Common myeloid progenitor, CD34-positive (primary cell): ENCODE measurements at regions not wholly inside any gene's neighbourhood (a gene's known extent, or its start where the extent isn't known, plus 50 kb on each side); places are given as distances from the start of the nearest gene placed in this dataset.
A peak's percentile ranks its signal among the peaks of the same experiment; 100 is the strongest.

Source experiments
- CTCF ChIA-PET: fragments of 350-600 bp; sonication (Branson Sonifier 250); formaldehyde crosslinking; loops from one replicate; lab custom pipeline; 2021; ENCODE audit warnings: antibody characterized with exemption; lab: Charles Lee
- POLR2A ChIA-PET: fragments of 350-600 bp; sonication (Branson Sonifier 250); formaldehyde crosslinking; loops from one replicate; lab custom pipeline; 2021; ENCODE audit warnings: antibody characterized with exemption; lab: Charles Lee
- DNase-seq, 3 donors: peaks; one replicate each; pipeline versions ENCODE4 v3.0.0 to v3.0.0-alpha.2; 2013
- H3K27ac ChIP-seq, 2 experiments: 1 replicate in 1 of 2; 2 replicates in 1 of 2; pipeline ENCODE4 v1.7.0; 2013; ENCODE audit warnings: inconsistent platforms in 2 of 2, low read length in 2 of 2, mild to moderate bottlenecking in 2 of 2, low read depth in 1 of 2, moderate library complexity in 1 of 2; ENCODE audit not compliant: severe bottlenecking in 2 of 2, insufficient read depth in 1 of 2, poor library complexity in 1 of 2
- H3K27me3 ChIP-seq, 5 experiments: replicated peaks in 2 of 5; 1 replicate in 3 of 5; 2 replicates in 2 of 5; pipeline versions ENCODE4 v1.6.1 to v1.7.0; 2013; ENCODE audit warnings: low read length in 4 of 5, mild to moderate bottlenecking in 2 of 5, moderate library complexity in 2 of 5, inconsistent platforms in 1 of 5; ENCODE audit not compliant: insufficient read depth in 5 of 5, control insufficient read depth in 4 of 5
- H3K36me3 ChIP-seq, 4 experiments: 1 replicate in 2 of 4; 2 replicates in 2 of 4; pipeline versions ENCODE4 v1.6.1 to v1.7.0; 2013; ENCODE audit warnings: low read length in 3 of 4, control low read depth in 1 of 4, mild to moderate bottlenecking in 1 of 4; ENCODE audit not compliant: control insufficient read depth in 4 of 4, insufficient read depth in 4 of 4
- H3K4me1 ChIP-seq, 4 experiments: 1 replicate in 3 of 4; 2 replicates in 1 of 4; pipeline versions ENCODE4 v1.6.1 to v1.7.1; 2013; ENCODE audit warnings: low read length in 3 of 4, mild to moderate bottlenecking in 3 of 4, control low read depth in 1 of 4, inconsistent platforms in 1 of 4, moderate library complexity in 1 of 4; ENCODE audit not compliant: control insufficient read depth in 4 of 4, insufficient read depth in 4 of 4; ENCODE audit errors: control extremely low read depth in 1 of 4
- H3K4me3 ChIP-seq, 7 experiments: 1 replicate in 4 of 7; 2 replicates in 3 of 7; pipeline versions ENCODE4 v1.5.1 to v1.7.0; 2013; ENCODE audit warnings: mild to moderate bottlenecking in 7 of 7, low read length in 6 of 7, moderate library complexity in 6 of 7, inconsistent platforms in 2 of 7, low read depth in 2 of 7, control low read depth in 1 of 7; ENCODE audit not compliant: insufficient read depth in 4 of 7, control insufficient read depth in 1 of 7; ENCODE audit errors: extremely low read depth in 1 of 7
- H3K9me3 ChIP-seq, 5 experiments: 1 replicate in 4 of 5; 2 replicates in 1 of 5; pipeline versions ENCODE4 v1.6.1 to v1.7.1; 2013; ENCODE audit warnings: low read length in 4 of 5, mild to moderate bottlenecking in 2 of 5, inconsistent platforms in 1 of 5, low read depth in 1 of 5, moderate library complexity in 1 of 5; ENCODE audit not compliant: control insufficient read depth in 4 of 5, insufficient read depth in 2 of 5; ENCODE audit errors: control extremely low read depth in 1 of 5
- WGBS: methylation state at CpG from one replicate; pipeline ENCODE4 v1.1.5; 2013; ENCODE audit not compliant: insufficient coverage; 5-methylcytosine and 5-hydroxymethylcytosine counted together

GRCh38 chr2:8594731-8595427 lies 87.0 kb upstream of the ID2 start:
- WGBS = 98% methylated on average over 17 of the region's 18 CpGs
- ChIA-PET CTCF (no interaction called here), POLR2A (no interaction called here)
- no peaks in the 10 kb centered on the region for H3K9me3 ChIP-seq
- no peak overlapping the region for H3K4me3 ChIP-seq
- no peak overlapping the region for H3K27ac ChIP-seq
- DNase-seq = no peak
- no peaks in the 10 kb centered on the region for H3K27me3 ChIP-seq
- H3K36me3 ChIP-seq = no peaks in the 10 kb centered on the region
- peaks cover 0 to 2% (median 0%) of the 10 kb centered on the region in 4 experiments for H3K4me1 ChIP-seq

DNA sequence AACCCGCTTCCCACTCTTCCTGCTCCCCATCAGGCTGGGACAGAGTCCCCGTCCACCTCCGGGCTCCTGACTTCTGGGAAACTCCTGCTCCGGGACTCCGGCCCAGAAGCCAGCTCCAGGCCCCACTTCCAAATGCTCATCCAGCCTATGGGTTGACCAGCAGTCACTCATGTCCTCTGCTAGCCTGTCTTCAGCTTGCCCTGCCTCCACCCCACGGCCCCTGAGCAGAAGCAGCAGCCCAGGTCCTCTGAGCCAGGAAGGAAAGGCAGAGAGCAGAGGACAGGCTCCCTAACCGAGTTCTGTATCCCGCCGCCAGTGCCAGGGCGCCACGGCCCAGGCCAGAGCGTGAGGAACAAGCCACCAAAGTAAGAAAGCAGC lies 86.4 kb upstream of the ID2 start:
- no peak for DNase-seq
- Histone ChIP-seq H3K27ac (no peak overlapping the region), H3K9me3 (no peaks in the 10 kb centered on the region), H3K27me3 (no peaks in the 10 kb centered on the region), H3K4me1 (peaks cover 0 to 2% (median 0%) of the 10 kb centered on the region in 4 experiments), H3K36me3 (no peaks in the 10 kb centered on the region), H3K4me3 (no peak overlapping the region)
- ChIA-PET POLR2A (no interaction called here), CTCF (no interaction called here)
- WGBS = 96% methylated on average over 11 of the region's 12 CpGs

GRCh38 chr2:8595811-8596600 lies 85.8 kb upstream of the ID2 start:
- ChIA-PET POLR2A (no interaction called here), CTCF (no interaction called here)
- WGBS = 89% methylated on average over 27 of the region's 27 CpGs
- Histone ChIP-seq H3K4me3 (no peak overlapping the region), H3K27ac (no peak overlapping the region), H3K4me1 (peaks cover 0 to 4% (median 0%) of the 10 kb centered on the region in 4 experiments), H3K36me3 (no peaks in the 10 kb centered on the region), H3K27me3 (no peaks in the 10 kb centered on the region), H3K9me3 (no peaks in the 10 kb centered on the region)
- DNase-seq = no peak

DNA sequence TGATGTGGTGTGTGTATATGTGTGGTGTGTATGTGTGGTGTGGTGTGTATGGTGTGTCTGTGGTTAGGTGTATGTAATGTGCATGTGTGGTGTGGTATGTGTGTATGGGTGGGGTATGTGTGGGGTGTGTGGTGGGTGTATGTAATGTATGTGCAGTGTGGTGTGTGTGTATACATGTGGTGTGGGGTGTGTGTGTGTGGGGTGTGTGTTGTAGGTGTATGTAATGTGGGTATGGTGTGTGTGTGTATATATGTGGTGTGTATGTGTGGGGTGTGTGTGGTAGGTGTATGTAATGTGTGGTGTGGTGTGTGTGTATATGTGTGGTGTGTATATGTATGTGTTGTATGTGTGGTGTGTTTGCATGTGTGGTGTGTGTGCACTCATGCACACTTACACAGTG lies 84.8 kb upstream of the ID2 start:
- no peak overlapping the region for H3K4me3 ChIP-seq
- H3K27me3 ChIP-seq = no peaks in the 10 kb centered on the region
- POLR2A ChIA-PET = no interaction called here
- H3K4me1 ChIP-seq = peaks cover 0 to 5% (median 0%) of the 10 kb centered on the region in 4 experiments
- CTCF ChIA-PET = no interaction called here
- DNase-seq = no peak
- H3K9me3 ChIP-seq = no peaks in the 10 kb centered on the region
- H3K36me3 ChIP-seq = no peaks in the 10 kb centered on the region
- no peak overlapping the region for H3K27ac ChIP-seq

DNA sequence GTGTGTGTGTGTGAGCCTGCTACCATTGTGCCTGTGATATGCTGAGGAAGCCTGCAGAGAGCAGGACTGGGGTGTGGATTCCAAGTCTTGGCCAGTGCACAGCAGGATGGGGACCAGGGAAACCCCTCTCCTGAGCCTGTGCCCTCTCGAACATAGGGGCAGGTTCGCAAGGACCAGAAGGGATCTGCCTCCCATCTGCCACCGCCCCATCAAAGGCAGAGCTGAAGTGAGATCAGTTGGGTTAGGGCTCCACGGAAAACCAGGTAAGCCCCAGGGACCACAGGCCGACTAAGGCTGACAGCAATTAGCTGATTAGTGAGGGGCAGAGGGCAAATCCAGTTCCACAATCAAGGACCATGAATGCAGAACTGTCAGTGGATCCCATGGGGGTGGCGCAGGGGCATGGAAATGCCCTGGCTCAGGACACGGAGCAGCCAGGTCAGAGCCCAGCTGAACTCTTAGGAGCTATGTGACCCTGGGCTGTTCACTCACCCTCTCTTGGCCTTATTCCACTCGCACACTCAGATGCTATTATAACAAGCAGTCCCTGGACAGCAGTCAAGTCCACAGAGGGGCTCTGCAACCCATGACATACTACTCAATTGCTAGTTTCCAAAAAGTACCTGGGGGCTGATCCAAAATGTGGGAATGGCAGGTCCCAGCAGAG lies 84.2 kb upstream of the ID2 start:
- no peaks in the 10 kb centered on the region for H3K36me3 ChIP-seq
- CTCF ChIA-PET = interaction anchor here (0.9 to 1.7 kb wide), 2 partner anchors 11 to 23 kb away, joined by 3 to 6 read pairs; no protein-coding TSS in a partner anchor
- no peak for DNase-seq
- H3K27me3 ChIP-seq = no peaks in the 10 kb centered on the region
- POLR2A ChIA-PET = interaction anchor here (0.6 kb wide), 1 partner anchor 10 kb away, joined by 8 read pairs; no protein-coding TSS in a partner anchor
- H3K4me1 ChIP-seq = peaks cover 0 to 5% (median under 1%) of the 10 kb centered on the region in 4 experiments
- no peak overlapping the region for H3K4me3 ChIP-seq
- H3K27ac ChIP-seq = no peak overlapping the region
- WGBS = 95% methylated on average over 8 of the region's 8 CpGs
- H3K9me3 ChIP-seq = no peaks in the 10 kb centered on the region

GRCh38 chr2:8598295-8599165 lies 83.3 kb upstream of the ID2 start:
- CTCF ChIA-PET = interaction anchor here (0.9 to 1.7 kb wide), 2 partner anchors 11 to 24 kb away, joined by 3 to 6 read pairs; no protein-coding TSS in a partner anchor
- WGBS = 87% methylated on average over 8 of the region's 13 CpGs
- Histone ChIP-seq H3K27ac (no peak overlapping the region), H3K9me3 (no peaks in the 10 kb centered on the region), H3K4me3 (no peak overlapping the region), H3K27me3 (no peaks in the 10 kb centered on the region), H3K4me1 (peaks cover 0 to 6% (median 3%) of the 10 kb centered on the region in 4 experiments), H3K36me3 (no peaks in the 10 kb centered on the region)
- DNase-seq = peak in 2 of 3 donors; percentile 65 to 68
- POLR2A ChIA-PET = no interaction called here
